BE2C (cell line): ENCODE measurements at regions not wholly inside any gene's neighbourhood (a gene's known extent, or its start where the extent isn't known, plus 50 kb on each side); places are given as distances from the start of the nearest gene placed in this dataset.

ENCODE experiments used
- DNase-seq: peaks from one replicate; pipeline ENCODE4 v3.0.0-alpha.2; 2020
- H3K27me3 ChIP-seq: fragments of 250-450 bp; sonication (Bioruptor Pico); 2 replicates; pipeline ENCODE4 v1.5.1; 2020; ENCODE audit warnings: mild to moderate bottlenecking
- H3K36me3 ChIP-seq: fragments of 250-450 bp; sonication (Bioruptor Pico); 2 replicates; pipeline ENCODE4 v1.5.1; 2020; ENCODE audit warnings: mild to moderate bottlenecking
- H3K4me1 ChIP-seq: fragments of 250-450 bp; sonication (Bioruptor Pico); 2 replicates; pipeline ENCODE4 v1.5.1; 2020
- H3K4me3 ChIP-seq: 2 replicates; pipeline ENCODE4 v1.5.1; 2011; ENCODE audit warnings: low read depth, low read length
- H3K9me3 ChIP-seq: fragments of 250-450 bp; sonication (Bioruptor Pico); 2 replicates; pipeline ENCODE4 v1.5.1; 2020
- CTCF ChIP-seq: IDR thresholded peaks from 2 replicates; pipeline ENCODE4 v1.5.1; 2012; ENCODE audit warnings: mild to moderate bottlenecking, low read depth, low read length

- H3K4me3 ChIP-seq, result no peak overlapping the region
- no peak for DNase-seq
- no peaks in the 10 kb centered on the region for H3K27me3 ChIP-seq
- H3K9me3 ChIP-seq, result no peaks in the 10 kb centered on the region
- H3K36me3 ChIP-seq, result no peaks in the 10 kb centered on the region
- TF ChIP-seq CTCF, result no peak
- H3K4me1 ChIP-seq, result no peaks in the 10 kb centered on the region
These were observed 337.2 kb upstream of the NAV3 start for GRCh38 chr12:77493302-77494168.

GRCh38 chr12:77492536-77492935 is 338.2 kb upstream of the NAV3 start:
- Histone ChIP-seq H3K9me3 (no peaks in the 10 kb centered on the region), H3K4me3 (no peak overlapping the region), H3K27me3 (no peaks in the 10 kb centered on the region), H3K36me3 (no peaks in the 10 kb centered on the region), H3K4me1 (no peaks in the 10 kb centered on the region)
- no peak for DNase-seq
- no peak for TF ChIP-seq CTCF

- no peaks in the 10 kb centered on the region for H3K4me1 ChIP-seq
- no peak for TF ChIP-seq CTCF
- H3K36me3 ChIP-seq, result no peaks in the 10 kb centered on the region
- H3K27me3 ChIP-seq, result no peaks in the 10 kb centered on the region
- no peaks in the 10 kb centered on the region for H3K9me3 ChIP-seq
- DNase-seq, result no peak
- H3K4me3 ChIP-seq, result no peak overlapping the region
These were observed 341.2 kb upstream of the NAV3 start for GRCh38 chr12:77489331-77489970.

- TF ChIP-seq CTCF, result no peak
- DNase-seq, result no peak
- no peaks in the 10 kb centered on the region for H3K4me1 ChIP-seq
- H3K36me3 ChIP-seq, result no peaks in the 10 kb centered on the region
- H3K9me3 ChIP-seq, result no peaks in the 10 kb centered on the region
- H3K27me3 ChIP-seq, result no peaks in the 10 kb centered on the region
- H3K4me3 ChIP-seq, result no peak overlapping the region
These were observed 342.6 kb upstream of the NAV3 start for GRCh38 chr12:77488041-77488620.

GRCh38 chr12:77486872-77487271 is 343.8 kb upstream of the NAV3 start:
- Histone ChIP-seq H3K9me3 (no peaks in the 10 kb centered on the region), H3K36me3 (no peaks in the 10 kb centered on the region), H3K4me1 (no peaks in the 10 kb centered on the region), H3K27me3 (no peaks in the 10 kb centered on the region), H3K4me3 (no peak overlapping the region)
- DNase-seq, result no peak
- no peak for TF ChIP-seq CTCF
